ENCODE measurements at regions not wholly inside any gene's neighbourhood (a gene's known extent, or its start where the extent isn't known, plus 50 kb on each side); places are given as distances from the start of the nearest gene placed in this dataset.
A peak's percentile ranks its signal among the peaks of the same experiment; 100 is the strongest.

DNA sequence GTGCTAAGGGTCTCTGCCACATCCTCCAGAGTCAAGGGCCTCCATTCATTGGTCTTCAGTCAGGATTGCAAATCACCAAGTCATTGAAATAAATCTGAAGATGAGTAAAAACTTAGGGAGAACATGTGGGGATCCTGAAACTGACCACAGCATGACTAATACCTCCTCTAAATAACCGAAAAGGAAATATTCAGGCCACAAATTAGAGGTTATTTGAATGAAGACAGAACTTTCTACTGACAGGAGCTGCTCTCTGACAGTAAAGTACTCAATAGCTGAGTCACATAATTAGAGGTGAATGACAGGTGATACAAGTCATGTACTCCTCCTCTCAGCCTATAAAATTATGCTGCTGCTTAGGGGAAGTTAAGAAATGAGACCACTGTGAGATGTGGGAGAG lies 240.2 kb upstream of the F9 start:
- peak; percentile 34 for DNase-seq (ENCODE audit: low spot score)

DNA sequence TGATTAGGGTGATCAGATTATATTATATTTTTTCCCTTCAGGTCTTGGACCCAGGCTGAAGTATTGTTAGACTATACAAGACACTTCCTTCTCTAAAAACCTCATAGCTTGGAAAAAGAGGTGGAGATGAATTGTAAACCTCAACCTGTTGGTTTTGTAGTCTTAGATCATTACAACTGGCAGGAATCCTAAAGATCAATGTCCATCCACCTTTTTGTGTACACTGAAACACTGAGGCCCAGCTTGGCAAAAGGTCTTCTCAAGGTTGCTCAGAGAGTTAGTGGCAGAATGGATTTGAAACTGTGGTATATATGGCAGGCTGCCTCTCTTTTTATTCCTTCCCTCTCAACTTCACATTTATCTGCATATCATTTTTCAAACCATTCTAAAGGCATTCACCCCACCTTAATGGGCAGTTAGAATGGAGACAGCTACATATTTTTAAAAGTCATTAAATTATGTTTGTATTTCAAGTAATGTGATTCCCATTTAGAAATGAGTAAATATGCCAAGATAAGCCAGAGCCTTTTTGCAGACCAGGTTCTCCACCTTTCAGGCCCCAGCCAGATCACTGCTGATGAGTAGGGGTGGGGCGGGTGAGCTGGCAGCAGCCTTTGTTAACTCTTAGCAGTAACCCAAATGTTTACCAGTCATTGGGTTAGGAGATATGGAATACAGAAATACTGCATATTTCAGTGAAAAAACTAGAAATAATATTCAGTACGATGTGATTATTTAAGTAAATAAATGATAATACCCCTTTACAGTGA lies 243.2 kb upstream of the F9 start:
- DNase-seq (ENCODE audit: low spot score), result no peak

GRCh38 chrX:139286342-139286741 lies 244.2 kb upstream of the F9 start:
- no peak for DNase-seq (ENCODE audit: low spot score)

DNA sequence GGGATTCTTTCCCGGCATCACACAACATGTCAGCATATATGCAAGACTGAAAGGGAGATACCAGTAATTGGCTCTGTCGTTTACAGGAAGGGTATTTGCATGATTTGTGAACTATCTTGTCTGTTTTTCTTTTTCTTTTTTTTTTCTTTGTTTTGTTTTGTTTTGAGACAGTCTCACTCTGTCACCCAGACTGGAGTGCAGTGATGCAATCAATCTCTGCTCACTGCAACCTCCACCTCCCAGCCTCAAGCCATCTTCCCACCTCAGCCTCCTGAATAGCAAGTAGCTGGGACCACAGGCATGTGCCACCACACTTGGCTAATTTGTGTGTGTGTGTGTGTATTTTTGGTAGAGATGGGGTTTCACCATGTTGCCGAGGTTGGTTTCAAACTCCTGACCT lies 262.7 kb upstream of the F9 start:
- no peak for DNase-seq (ENCODE audit: low spot score)

DNA sequence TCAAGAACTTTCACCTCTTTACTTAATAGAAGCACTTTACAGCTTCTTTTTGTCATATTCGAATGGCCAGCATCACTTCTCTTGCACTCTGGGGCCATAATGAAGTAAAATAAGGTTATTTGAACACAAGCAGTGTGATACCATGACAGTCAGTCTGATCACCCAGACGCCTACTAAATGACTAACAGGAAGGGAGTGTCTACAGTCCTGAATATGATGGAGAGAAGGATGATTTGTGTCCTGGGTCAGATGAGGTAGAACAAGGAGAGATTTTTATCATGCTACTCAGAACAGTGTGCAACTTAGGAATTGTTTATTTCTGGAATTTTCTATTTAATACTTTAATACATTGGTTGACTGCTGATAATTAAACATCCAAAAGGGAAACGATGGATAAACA lies 284.2 kb upstream of the F9 start:
- peak; percentile 15 for DNase-seq (ENCODE audit: low spot score)

DNA sequence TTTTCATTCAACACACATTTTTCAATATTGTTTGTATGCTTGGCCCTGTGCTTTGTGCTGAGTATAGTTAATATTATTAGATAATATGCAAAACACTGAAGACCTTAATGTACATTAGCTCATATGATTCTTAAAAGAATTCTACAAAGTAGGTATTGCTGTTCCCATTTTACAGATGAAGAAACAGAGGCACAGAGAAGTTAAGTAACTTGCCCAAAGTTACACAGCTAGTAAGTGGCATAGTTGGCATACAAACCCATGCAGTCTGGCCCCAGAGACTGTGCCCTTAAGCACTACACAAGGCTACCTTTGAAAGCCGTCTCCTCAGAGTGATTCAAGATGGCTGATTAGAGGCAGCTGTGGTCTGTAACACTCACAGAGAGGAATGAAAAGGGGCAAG lies 293.4 kb upstream of the F9 start:
- DNase-seq (ENCODE audit: low spot score), result no peak

- no peak for DNase-seq (ENCODE audit: low spot score)
Observed at GRCh38 chrX:139234898-139235297, 295.6 kb upstream of the F9 start.

DNA sequence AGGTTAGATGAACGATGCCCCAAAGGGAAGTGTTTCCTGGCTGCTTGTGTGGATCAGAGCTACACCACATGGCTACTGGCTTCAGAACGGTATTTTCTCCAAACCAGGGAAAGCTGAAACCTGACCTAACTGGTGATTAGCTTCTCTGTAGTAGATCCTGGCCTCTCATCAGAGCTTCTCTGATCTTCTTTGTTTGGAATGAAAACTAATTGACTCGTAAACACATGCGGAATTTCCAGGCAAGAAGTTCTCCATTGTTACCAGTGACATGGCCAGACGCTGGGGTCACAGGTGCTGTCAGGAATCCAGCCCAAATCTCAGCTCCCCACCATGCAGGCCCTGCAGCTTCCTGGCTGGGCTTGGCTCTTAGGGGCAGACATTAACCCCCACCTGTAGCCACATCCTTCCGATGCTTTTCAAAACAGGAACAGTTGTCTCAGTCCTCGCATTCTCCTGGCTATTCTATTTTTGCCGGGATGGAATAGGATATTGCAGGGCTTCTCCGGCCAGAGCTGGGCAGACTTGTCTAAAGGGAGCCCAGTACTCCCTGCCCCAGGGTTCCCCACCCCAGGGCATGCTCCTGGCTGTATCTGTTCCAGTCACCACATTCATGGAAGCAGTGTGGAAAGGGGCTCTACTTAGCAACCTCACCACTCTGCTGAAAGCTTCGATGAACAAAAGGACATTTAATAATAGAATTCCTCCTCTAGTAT lies 305.4 kb upstream of the F9 start:
- DNase-seq (ENCODE audit: low spot score), result no peak

DNA sequence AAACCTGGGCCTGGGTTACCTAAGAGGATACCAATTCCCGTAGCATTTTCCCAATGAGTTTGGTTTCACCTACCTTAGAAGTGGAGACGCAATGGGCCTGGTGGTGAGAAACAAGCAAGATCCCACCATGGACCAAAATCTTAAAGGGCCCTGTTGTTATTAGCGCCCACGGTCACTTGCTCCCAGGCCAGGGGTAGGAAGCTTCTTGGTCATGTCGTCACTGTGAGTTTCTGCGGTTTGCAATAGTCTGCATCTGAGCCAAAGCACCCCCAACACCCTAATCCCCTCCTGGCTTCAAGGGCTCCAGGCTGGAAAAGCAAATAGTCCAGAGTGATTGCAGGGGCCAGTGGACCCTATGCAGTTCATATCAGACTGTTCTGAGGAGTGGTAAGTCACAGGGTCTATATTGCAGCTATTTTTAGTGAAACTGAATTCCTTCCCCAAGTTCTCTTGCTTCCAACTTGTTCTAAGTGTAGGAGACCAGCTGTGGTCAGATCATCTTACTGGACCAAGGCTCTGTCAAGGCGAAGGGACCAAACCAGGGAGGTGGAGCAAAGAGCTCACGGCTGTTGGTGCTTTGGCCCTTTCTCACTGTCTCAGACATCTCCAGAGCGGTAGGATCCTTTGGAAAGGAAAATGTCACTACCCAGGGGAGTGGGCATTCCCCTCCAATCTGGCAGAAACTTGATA lies 307.9 kb upstream of the F9 start:
- no peak for DNase-seq (ENCODE audit: low spot score)

GRCh38 chrX:139213241-139213709 lies 317.3 kb upstream of the F9 start:
- DNase-seq (ENCODE audit: low spot score), result no peak

DNA sequence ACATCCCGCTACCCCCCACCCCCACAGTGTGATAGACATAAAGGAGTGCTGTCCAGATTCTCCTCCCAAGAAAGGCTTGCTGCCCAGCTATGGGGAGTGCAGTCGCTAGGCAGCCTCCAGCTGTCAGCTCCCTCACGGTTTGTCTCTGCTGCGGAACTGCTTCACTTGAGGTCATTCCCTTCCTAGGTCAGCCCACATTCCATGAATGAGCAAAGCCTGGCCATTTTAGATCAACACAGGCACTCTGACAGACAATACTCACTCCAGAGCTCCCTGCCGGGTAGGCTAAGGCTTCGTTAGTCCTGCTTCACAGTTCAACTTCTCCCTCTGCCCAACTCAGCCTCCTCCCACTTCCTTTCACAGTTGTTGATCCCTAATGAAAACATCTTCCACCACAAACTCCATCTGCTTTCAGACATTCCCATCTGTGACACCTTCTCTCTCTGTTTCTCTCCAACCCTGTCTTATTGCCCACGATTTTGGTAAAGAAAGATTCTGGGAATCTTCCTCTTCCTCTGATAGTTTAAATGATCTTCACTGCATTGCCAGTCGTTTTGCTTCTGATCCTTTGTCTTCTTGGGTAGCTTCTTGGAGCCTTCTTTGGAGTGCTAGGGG lies 318.9 kb upstream of the F9 start:
- no peak for DNase-seq (ENCODE audit: low spot score)

DNA sequence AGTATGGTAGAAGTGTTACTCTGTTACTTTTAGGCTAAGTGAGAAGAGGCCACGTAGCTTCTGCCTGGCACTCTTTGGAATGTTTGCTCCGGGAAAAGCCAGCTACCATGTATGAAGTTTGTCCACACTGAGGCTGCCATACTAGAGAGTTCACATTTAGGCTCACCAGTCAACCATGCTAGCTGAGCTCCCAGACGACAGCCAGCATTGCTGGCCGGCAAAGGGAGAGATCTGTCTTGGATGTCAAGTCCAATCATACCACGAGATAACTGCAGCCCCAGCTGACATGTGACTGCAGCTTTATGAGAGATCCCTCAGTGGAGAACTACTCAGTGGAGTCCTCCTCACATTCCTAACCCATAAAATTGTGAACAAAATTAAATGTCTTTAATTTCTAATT lies 321.2 kb upstream of the F9 start:
- no peak for DNase-seq (ENCODE audit: low spot score)

GRCh38 chrX:139207655-139208054 lies 322.9 kb upstream of the F9 start:
- no peak for DNase-seq (ENCODE audit: low spot score)

DNA sequence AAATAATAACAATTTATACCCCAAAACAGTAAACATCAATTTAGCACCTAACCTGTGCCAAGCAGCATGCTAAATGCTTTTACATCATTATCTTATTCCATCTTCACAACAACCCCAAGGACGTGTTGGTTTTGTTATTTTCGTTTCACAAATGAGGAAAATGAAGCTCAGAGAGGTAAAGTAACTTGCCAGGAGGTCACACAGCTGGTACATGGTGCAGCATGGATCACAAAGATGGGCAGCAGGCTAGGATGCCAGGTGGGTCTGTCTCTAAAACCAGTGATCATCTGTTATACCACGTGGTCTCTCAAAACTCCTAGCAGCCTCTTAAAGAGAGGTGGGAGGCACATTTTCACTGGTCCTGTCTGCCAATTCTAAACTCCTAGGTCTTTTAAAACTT lies 323.6 kb upstream of the F9 start:
- DNase-seq (ENCODE audit: low spot score), result no peak

DNA sequence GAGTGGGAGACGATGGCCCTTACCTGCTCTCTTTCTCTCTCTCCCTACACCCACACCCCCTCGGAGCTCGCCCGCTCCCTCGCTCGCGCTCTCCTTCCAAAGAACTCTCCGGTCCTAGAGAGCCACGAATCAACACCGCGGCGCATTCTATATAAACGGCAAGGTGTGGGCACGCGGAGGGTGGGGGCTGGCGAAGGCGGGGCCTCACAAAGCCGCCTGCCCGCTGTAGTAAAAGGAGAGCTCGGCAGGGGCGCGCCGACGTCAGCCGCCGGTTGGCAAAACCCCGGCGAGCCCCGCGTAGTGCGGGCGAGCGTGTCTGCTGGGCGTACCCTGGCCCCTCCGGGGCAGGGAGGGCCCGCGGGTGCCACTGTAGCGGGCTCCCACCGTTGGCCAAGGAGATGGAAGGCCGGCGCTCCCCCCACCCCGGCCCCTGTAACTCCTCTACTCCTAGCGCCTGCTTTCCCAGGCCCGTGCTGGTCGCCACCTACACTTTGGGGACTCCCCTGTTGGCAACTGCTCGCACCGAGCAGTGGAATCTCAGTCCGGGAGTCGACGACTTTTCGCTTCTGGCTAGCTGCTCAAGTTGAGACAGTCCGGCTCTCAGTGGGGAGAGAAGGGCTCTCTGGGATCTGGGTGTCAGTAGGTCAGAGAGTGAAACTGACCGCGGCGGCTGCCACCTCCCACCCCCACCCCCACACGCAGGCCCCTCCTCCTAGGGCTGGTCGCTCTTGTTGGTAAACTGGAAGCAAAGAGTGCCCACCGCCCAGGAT lies 325.5 kb upstream of the F9 start:
- DNase-seq (ENCODE audit: low spot score), result peak; percentile 62

DNA sequence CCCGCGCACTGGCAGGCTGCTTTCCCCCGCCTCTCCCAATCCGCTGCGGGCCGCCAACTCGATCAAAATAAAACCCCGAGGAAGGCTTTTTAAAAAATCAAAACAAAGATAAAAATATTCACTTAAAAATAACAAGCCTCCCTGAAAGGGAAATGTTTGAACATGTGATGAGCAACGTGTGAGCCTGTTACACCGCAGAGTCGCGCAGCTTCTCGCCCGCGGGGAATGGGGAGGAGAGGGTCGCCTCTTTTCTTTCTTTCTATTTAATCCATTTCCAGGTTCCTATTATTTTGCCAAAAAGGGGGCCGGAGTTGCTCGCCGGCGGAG lies 326.0 kb upstream of the F9 start:
- DNase-seq (ENCODE audit: low spot score), result no peak

- peak; percentile 33 for DNase-seq (ENCODE audit: low spot score)
Observed at GRCh38 chrX:139203651-139204570, 326.6 kb upstream of the F9 start.

- DNase-seq (ENCODE audit: low spot score), result no peak
Observed at GRCh38 chrX:139202742-139203420, 327.7 kb upstream of the F9 start.

DNA sequence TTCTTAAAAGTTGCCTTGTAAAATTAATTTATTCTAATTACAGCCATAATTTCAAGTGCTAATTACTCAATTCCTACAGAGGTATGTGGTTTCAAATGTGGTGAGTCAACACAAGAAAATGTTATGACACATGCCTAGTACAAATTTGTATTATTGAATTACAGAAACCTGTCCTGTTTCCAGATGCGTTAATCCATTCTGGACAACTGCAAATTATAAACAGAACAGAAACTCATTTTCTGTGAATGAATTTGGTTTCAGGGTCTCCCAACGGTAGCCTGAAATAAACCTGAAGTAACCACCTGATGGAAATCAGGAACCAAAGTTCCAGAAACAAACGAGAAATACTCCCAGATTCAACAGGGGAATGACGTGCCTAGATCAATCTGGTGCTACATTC lies 328.6 kb upstream of the F9 start:
- DNase-seq (ENCODE audit: low spot score), result no peak

- no peak for DNase-seq (ENCODE audit: low spot score)
Observed at GRCh38 chrX:139200793-139201192, 329.7 kb upstream of the F9 start.

Data from AG20443 (cell line).